Activated CD8-positive, alpha-beta T cell treated with anti-CD3 and anti-CD28 coated beads for 36 hours (primary cell): ENCODE measurements at regions not wholly inside any gene's neighbourhood (a gene's known extent, or its start where the extent isn't known, plus 50 kb on each side); places are given as distances from the start of the nearest gene placed in this dataset.

Experiments used
- ATAC-seq: fragments of 200-7000 bp; cut with Tn5 transposase; one replicate; pipeline ENCODE4 v1.10.0; 2021; ENCODE audit warnings: mild to moderate bottlenecking, moderate library complexity
- CTCF ChIA-PET: fragments of 350-600 bp; sonication (Branson Sonifier 250); formaldehyde crosslinking; loops from one replicate; lab custom pipeline; 2021; ENCODE audit warnings: antibody characterized with exemption; lab: Charles Lee
- POLR2A ChIA-PET: fragments of 350-600 bp; sonication (Branson Sonifier 250); formaldehyde crosslinking; loops from one replicate; lab custom pipeline; 2021; ENCODE audit warnings: antibody characterized with exemption; lab: Charles Lee
- DNase-seq: peaks from one replicate; pipeline ENCODE4 v3.0.0-alpha.2; 2020
- H3K27ac Mint-ChIP-seq: one replicate; pipeline ENCODE4 v1.8.0; 2021; ENCODE audit warnings: mild to moderate bottlenecking, mixed read lengths
- H3K27me3 Mint-ChIP-seq: one replicate; pipeline ENCODE4 v1.8.0; 2021; ENCODE audit warnings: mixed read lengths
- H3K36me3 Mint-ChIP-seq: one replicate; pipeline ENCODE4 v1.8.0; 2021; ENCODE audit warnings: low read depth, mixed read lengths
- H3K4me1 Mint-ChIP-seq: one replicate; pipeline ENCODE4 v1.8.0; 2021; ENCODE audit warnings: low read depth, mixed read lengths
- H3K4me3 Mint-ChIP-seq: one replicate; pipeline ENCODE4 v1.8.0; 2021; ENCODE audit warnings: mild to moderate bottlenecking, moderate library complexity, mixed read lengths
- H3K9me3 Mint-ChIP-seq: one replicate; pipeline ENCODE4 v1.8.0; 2021; ENCODE audit warnings: mixed read lengths
- intact Hi-C: fragments of 100-400 bp; cut with micrococcal nuclease; formaldehyde crosslinking; loops from one replicate; pipeline ENCODE4 v1.10.0; 2022
- TF ChIP-seq, protein P1 (sequence below): fragments of 200-600 bp; IDR thresholded peaks from one replicate; pipeline ENCODE4 v1.8.0; 2022; ENCODE audit warnings: antibody characterized with exemption, mild to moderate bottlenecking

DNA sequence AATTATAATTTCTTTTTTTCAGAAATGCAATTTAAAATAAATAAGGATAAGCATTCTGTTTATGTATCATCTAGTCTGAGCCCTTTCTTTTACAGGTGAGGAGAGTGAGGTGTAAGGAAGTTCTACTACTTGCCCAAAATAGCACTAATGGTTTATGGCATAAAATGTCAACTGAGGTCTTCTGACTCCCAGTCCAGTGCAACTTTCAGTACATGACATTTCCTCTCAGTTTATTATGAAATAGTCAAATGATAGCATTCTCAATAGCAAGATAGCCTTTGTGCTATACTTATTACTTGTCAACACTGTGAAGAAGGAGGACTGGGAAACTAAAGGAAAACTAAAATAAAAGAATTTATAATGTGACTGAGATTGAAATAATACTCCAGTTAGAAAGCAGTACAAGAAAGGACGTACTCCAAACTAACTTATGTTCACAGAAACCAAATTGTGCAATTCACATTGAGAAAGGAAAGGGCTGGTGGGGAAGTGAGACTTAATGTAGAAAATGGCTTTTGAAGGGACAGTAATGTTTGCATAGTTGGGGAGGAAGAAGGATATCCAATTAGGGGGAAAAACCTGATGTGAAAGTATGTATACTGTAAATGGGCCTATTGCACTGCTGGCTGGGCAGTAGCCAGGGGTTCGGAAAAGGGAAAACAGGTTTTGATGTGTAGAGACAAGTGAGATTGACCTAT is 166.7 kb upstream of the ZEB2 start:
- Mint-ChIP-seq H3K27ac (no peak overlapping the region), H3K27me3 (peaks cover 4% of the 10 kb centered on the region), H3K36me3 (no peaks in the 10 kb centered on the region), H3K9me3 (no peaks in the 10 kb centered on the region), H3K4me1 (no peaks in the 10 kb centered on the region), H3K4me3 (no peak overlapping the region)
- no peak for ATAC-seq
- ChIA-PET POLR2A (no interaction called here), CTCF (no interaction called here)
- intact Hi-C loops, result no loop called here
- TF ChIP-seq, protein P1, sequence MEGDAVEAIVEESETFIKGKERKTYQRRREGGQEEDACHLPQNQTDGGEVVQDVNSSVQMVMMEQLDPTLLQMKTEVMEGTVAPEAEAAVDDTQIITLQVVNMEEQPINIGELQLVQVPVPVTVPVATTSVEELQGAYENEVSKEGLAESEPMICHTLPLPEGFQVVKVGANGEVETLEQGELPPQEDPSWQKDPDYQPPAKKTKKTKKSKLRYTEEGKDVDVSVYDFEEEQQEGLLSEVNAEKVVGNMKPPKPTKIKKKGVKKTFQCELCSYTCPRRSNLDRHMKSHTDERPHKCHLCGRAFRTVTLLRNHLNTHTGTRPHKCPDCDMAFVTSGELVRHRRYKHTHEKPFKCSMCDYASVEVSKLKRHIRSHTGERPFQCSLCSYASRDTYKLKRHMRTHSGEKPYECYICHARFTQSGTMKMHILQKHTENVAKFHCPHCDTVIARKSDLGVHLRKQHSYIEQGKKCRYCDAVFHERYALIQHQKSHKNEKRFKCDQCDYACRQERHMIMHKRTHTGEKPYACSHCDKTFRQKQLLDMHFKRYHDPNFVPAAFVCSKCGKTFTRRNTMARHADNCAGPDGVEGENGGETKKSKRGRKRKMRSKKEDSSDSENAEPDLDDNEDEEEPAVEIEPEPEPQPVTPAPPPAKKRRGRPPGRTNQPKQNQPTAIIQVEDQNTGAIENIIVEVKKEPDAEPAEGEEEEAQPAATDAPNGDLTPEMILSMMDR, result no peak
- no peak for DNase-seq

- H3K27me3 Mint-ChIP-seq, result peaks cover 4% of the 10 kb centered on the region
- no peak for ATAC-seq
- DNase-seq, result no peak
- no peak overlapping the region for H3K4me3 Mint-ChIP-seq
- CTCF ChIA-PET, result no interaction called here
- POLR2A ChIA-PET, result no interaction called here
- H3K36me3 Mint-ChIP-seq, result no peaks in the 10 kb centered on the region
- H3K27ac Mint-ChIP-seq, result no peak overlapping the region
- H3K4me1 Mint-ChIP-seq, result no peaks in the 10 kb centered on the region
- TF ChIP-seq, protein P1, result no peak
- intact Hi-C loops, result no loop called here
- no peaks in the 10 kb centered on the region for H3K9me3 Mint-ChIP-seq
Observed at GRCh38 chr2:144683966-144684365, 164.0 kb upstream of the ZEB2 start.

DNA sequence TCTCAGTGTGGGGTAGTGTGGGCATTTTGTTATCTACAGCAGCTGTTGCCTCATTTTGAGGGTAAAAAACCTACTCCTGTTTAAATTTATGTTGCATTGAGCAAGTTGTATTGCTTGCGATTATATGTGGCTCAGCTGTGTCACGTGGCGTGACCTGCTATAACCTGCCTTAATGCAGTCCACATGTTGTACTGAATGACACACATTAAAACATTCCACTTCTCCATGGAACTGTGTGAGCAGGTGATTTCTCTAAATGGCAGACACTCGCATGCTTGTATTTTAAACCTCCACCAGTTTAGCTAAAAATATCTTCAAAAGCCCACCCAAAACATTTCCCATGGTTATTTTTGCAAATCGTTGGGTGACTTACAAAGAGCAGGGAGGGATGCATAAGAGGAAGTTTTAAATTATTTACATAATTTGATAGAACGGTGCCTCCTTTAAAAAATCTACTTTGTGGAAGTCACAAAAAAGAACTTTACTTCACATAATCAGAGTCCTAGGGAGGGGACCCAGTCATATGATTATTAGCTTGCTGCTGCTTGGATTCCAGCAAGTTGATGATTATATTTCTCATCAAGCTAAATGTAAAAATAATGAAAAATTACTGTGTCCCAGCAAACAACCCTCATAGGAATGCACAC is 163.3 kb upstream of the ZEB2 start:
- Mint-ChIP-seq H3K27ac (no peak overlapping the region), H3K9me3 (no peaks in the 10 kb centered on the region), H3K4me3 (no peak overlapping the region), H3K27me3 (peaks cover 4% of the 10 kb centered on the region), H3K36me3 (no peaks in the 10 kb centered on the region), H3K4me1 (no peaks in the 10 kb centered on the region)
- intact Hi-C loops, result no loop called here
- TF ChIP-seq, protein P1, result no peak
- CTCF ChIA-PET, result no interaction called here
- POLR2A ChIA-PET, result no interaction called here
- DNase-seq (no peak), ATAC-seq (no peak)

- no peaks in the 10 kb centered on the region for H3K4me1 Mint-ChIP-seq
- H3K27ac Mint-ChIP-seq, result no peak overlapping the region
- TF ChIP-seq, protein P1, result no peak
- H3K36me3 Mint-ChIP-seq, result no peaks in the 10 kb centered on the region
- ChIA-PET CTCF (no interaction called here), POLR2A (no interaction called here)
- intact Hi-C loops, result no loop called here
- DNase-seq (no peak), ATAC-seq (no peak)
- H3K4me3 Mint-ChIP-seq, result no peak overlapping the region
- no peaks in the 10 kb centered on the region for H3K9me3 Mint-ChIP-seq
- peaks cover 4% of the 10 kb centered on the region for H3K27me3 Mint-ChIP-seq
Observed at GRCh38 chr2:144682248-144682647, 162.3 kb upstream of the ZEB2 start.

GRCh38 chr2:144681389-144681788 is 161.5 kb upstream of the ZEB2 start:
- Mint-ChIP-seq H3K9me3 (no peaks in the 10 kb centered on the region), H3K27ac (no peak overlapping the region), H3K4me3 (no peak overlapping the region), H3K36me3 (no peaks in the 10 kb centered on the region), H3K27me3 (peaks cover 4% of the 10 kb centered on the region), H3K4me1 (no peaks in the 10 kb centered on the region)
- DNase-seq, result no peak
- ChIA-PET POLR2A (no interaction called here), CTCF (no interaction called here)
- TF ChIP-seq, protein P1, result no peak
- no peak for ATAC-seq
- intact Hi-C loops, result no loop called here
